COLO829 (cell line): ENCODE measurements at regions not wholly inside any gene's neighbourhood (a gene's known extent, or its start where the extent isn't known, plus 50 kb on each side); places are given as distances from the start of the nearest gene placed in this dataset.

Experiments used
- DNase-seq: peaks from one replicate; pipeline ENCODE4 v3.0.0; 2012; ENCODE audit warnings: low spot score

GRCh38 chr15:61331019-61331418 lies 101.9 kb upstream of the RORA start:
- DNase-seq = no peak

- peak; percentile 27 for DNase-seq
These were observed 98.0 kb upstream of the RORA start for GRCh38 chr15:61327019-61327631.

DNA sequence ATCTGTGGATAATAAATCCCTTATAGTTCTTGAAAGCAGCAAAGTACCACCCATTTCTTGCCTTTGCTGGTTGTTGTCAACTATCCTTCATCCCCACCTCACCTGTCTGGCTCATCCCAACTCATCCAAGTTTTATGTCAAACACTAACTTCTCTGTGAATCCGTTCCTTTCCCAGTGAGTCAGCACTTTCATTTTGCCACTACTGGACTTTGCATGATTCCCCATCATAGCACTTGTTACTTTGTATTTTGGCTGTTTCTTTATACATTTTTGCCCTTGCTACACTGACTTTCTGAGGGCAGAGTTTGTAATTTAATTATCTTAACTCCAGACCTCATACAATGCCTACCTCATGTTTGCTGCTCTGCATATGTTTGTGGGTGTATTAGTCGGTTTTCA lies 90.8 kb upstream of the RORA start:
- DNase-seq = no peak

- DNase-seq = no peak
These were observed 89.9 kb upstream of the RORA start for GRCh38 chr15:61318802-61319525.

- DNase-seq = no peak
These were observed 89.2 kb upstream of the RORA start for GRCh38 chr15:61318301-61318700.

DNA sequence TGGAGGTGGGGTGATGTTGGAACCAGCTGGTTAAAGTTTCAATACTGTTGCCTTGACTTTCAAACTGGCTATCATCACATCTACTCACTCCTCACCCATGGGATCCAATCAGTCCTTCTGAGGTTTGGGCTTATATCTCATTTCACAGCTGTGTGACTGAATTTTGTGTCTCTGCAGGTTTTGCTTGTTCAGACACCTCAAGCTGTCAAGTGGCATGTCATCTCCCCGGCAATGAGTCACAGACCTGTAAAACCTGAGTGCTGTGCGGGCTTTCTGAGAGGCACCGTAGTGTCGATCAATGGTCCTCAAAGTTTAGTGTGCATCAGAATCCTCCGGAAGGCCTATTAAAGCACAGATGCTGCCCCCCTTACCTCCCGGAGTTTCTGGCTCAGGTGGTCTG lies 86.4 kb upstream of the RORA start:
- DNase-seq = no peak

DNA sequence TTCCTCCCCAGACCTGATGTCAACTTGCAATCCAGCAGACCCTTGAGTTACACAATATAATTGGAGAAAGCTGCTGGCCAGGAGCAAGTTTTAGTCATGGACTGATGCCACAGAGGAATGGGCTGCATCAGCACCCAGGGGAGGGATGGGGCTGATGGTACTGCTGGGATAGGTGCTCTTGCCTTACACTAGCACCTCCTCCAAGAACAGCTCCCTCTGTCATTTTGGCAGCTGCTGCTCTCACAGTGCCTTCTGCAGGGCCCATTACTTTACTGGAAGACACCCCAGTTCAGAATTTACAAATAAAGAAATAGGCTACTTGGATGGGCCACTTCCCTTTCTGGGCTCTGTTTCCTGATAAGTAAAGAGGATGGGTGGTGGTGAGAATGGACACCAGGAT lies 85.3 kb upstream of the RORA start:
- DNase-seq = no peak

- no peak for DNase-seq
These were observed 80.5 kb upstream of the RORA start for GRCh38 chr15:61309617-61310016.

- DNase-seq = no peak
These were observed 80.0 kb upstream of the RORA start for GRCh38 chr15:61309031-61309511.

DNA sequence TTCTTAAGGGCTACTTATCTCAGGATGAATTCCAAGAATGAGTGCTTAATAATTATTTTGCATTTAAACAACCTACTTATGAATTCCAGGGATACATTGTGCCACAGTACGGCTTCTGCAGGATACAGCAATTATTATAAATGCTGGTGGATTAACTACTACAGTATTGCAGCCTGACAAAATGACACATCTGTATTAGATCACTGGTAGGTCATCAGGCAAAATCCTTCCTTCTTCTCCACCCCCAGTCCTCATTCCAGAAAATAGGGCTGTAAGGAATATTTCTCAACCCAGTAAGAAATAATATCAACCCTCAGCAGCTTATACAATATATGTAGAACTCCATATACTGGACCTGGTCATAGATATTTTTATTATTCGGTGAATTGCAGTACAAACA lies 79.3 kb upstream of the RORA start:
- DNase-seq = no peak

DNA sequence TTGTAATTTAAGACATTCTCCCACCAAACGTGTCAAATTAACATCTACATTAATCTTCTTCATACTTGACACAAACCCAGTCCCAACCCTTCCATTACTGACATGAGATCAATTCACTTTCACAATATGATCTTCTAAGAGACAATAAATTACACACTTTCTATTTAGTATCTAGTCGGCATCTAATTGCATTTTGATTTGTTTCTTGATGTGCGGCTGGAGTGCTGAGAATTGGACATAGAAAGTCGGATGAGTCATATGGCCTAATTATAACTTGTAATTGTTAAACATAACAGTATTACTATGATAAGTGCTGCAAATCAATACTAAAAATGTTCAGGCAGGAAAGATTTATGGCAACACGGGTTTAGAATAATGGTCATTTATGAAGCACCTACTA lies 78.4 kb upstream of the RORA start:
- no peak for DNase-seq

- no peak for DNase-seq
These were observed 72.6 kb upstream of the RORA start for GRCh38 chr15:61301701-61302100.

GRCh38 chr15:61299075-61299763 lies 70.1 kb upstream of the RORA start:
- no peak for DNase-seq

GRCh38 chr15:61295239-61295638 lies 66.1 kb upstream of the RORA start:
- DNase-seq = no peak

- no peak for DNase-seq
These were observed 53.6 kb upstream of the RORA start for GRCh38 chr15:61282661-61283060.

DNA sequence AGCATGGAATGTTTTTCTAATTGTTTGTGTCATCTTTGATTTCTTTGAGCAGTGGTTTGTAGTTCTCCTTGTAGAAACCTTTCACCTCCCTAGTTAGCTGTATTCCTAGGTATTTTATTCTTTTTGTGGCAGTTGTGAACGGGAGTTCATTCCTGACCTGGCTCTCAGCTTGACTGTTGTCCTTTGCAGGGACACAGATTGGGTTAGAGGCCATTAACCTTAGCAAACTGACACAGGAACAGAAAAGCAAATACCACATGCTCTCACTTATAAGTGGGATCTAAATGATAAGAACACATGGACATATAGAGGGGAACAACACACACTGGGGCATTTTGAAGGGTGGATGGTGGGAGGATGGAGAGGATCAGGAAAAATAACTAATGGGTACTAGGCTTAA lies 52.2 kb upstream of the RORA start:
- no peak for DNase-seq
